ENCODE measurements at regions not wholly inside any gene's neighbourhood (a gene's known extent, or its start where the extent isn't known, plus 50 kb on each side); places are given as distances from the start of the nearest gene placed in this dataset.

DNA sequence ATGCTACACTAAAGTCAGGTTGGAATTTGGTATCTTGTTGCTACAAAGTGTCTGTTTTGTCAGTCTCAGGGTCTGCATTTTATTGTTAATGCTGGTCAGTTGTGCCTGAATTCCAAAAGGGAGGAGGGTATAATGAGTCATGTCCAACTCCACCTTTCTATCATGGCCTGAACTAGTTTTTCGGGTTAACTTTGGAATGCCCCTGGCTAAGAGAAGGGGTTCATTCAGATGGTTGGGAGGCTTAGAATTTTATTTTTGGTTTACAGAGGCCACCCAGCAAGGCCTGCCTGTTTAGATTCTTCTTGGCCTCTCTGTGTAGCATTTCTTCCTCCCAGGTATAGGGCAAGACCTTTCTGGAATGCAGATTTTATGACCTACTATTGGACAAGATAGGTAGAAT is 93.2 kb downstream of the SKIDA1 start:
- TF ChIP-seq, protein P1, sequence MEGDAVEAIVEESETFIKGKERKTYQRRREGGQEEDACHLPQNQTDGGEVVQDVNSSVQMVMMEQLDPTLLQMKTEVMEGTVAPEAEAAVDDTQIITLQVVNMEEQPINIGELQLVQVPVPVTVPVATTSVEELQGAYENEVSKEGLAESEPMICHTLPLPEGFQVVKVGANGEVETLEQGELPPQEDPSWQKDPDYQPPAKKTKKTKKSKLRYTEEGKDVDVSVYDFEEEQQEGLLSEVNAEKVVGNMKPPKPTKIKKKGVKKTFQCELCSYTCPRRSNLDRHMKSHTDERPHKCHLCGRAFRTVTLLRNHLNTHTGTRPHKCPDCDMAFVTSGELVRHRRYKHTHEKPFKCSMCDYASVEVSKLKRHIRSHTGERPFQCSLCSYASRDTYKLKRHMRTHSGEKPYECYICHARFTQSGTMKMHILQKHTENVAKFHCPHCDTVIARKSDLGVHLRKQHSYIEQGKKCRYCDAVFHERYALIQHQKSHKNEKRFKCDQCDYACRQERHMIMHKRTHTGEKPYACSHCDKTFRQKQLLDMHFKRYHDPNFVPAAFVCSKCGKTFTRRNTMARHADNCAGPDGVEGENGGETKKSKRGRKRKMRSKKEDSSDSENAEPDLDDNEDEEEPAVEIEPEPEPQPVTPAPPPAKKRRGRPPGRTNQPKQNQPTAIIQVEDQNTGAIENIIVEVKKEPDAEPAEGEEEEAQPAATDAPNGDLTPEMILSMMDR (IDR thresholded peaks at IDR 0.05) = no peak
- no peak for TF ChIP-seq POLR2A (IDR thresholded peaks at IDR 0.05)

Data from breast epithelium (tissue), 3 donors.